Stimulated activated CD4-positive, alpha-beta T cell treated with anti-CD3 and anti-CD28 coated beads, Interleukin-4, amount 100 ng/mL, for 24 hours (primary cell): ENCODE measurements at regions not wholly inside any gene's neighbourhood (a gene's known extent, or its start where the extent isn't known, plus 50 kb on each side); places are given as distances from the start of the nearest gene placed in this dataset.

Source experiments
- DNase-seq: peaks from one replicate; pipeline ENCODE4 v3.0.0-alpha.2; 2020

GRCh38 chr2:177042311-177042710 lies 170.3 kb upstream of the HNRNPA3 start:
- no peak for DNase-seq

GRCh38 chr2:177044671-177045070 lies 167.9 kb upstream of the HNRNPA3 start:
- DNase-seq = no peak

- DNase-seq = no peak
Measured at GRCh38 chr2:177048981-177049380, 163.6 kb upstream of the HNRNPA3 start.

- DNase-seq = no peak
Measured at GRCh38 chr2:177051278-177051677, 161.3 kb upstream of the HNRNPA3 start.

GRCh38 chr2:177052471-177052870 lies 160.1 kb upstream of the HNRNPA3 start:
- DNase-seq = no peak

GRCh38 chr2:177053038-177053437 lies 159.6 kb upstream of the HNRNPA3 start:
- no peak for DNase-seq

GRCh38 chr2:177053716-177054115 lies 158.9 kb upstream of the HNRNPA3 start:
- no peak for DNase-seq

GRCh38 chr2:177056481-177056929 lies 156.1 kb upstream of the HNRNPA3 start:
- DNase-seq = no peak

- DNase-seq = no peak
Measured at GRCh38 chr2:177058747-177059146, 153.8 kb upstream of the HNRNPA3 start.

- no peak for DNase-seq
Measured at GRCh38 chr2:177059293-177059692, 153.3 kb upstream of the HNRNPA3 start.

GRCh38 chr2:177063331-177063730 lies 149.3 kb upstream of the HNRNPA3 start:
- no peak for DNase-seq

GRCh38 chr2:177064422-177064821 lies 148.2 kb upstream of the HNRNPA3 start:
- no peak for DNase-seq

GRCh38 chr2:177068967-177069366 lies 143.6 kb upstream of the HNRNPA3 start:
- DNase-seq = no peak

- DNase-seq = no peak
Measured at GRCh38 chr2:177072090-177072489, 140.5 kb upstream of the HNRNPA3 start.

GRCh38 chr2:177073611-177074010 lies 139.0 kb upstream of the HNRNPA3 start:
- DNase-seq = no peak

GRCh38 chr2:177074099-177074710 lies 138.4 kb upstream of the HNRNPA3 start:
- DNase-seq = no peak

GRCh38 chr2:177075254-177075653 lies 137.3 kb upstream of the HNRNPA3 start:
- DNase-seq = no peak

GRCh38 chr2:177076636-177077179 lies 135.9 kb upstream of the HNRNPA3 start:
- no peak for DNase-seq

- DNase-seq = no peak
Measured at GRCh38 chr2:177077778-177078177, 134.8 kb upstream of the HNRNPA3 start.

- no peak for DNase-seq
Measured at GRCh38 chr2:177078416-177078815, 134.2 kb upstream of the HNRNPA3 start.

- DNase-seq = no peak
Measured at GRCh38 chr2:177078855-177079254, 133.7 kb upstream of the HNRNPA3 start.

- DNase-seq = no peak
Measured at GRCh38 chr2:177080746-177081284, 131.8 kb upstream of the HNRNPA3 start.

- DNase-seq = no peak
Measured at GRCh38 chr2:177084607-177085006, 128.0 kb upstream of the HNRNPA3 start.

GRCh38 chr2:177088529-177088928 lies 124.1 kb upstream of the HNRNPA3 start:
- no peak for DNase-seq

GRCh38 chr2:177090967-177091366 lies 121.6 kb upstream of the HNRNPA3 start:
- no peak for DNase-seq
